HG03175 (cell line): ENCODE measurements at regions not wholly inside any gene's neighbourhood (a gene's known extent, or its start where the extent isn't known, plus 50 kb on each side); places are given as distances from the start of the nearest gene placed in this dataset.
"Not testable (repeated sequence)": the region's sequence is repeated elsewhere in the genome, so short reads cannot be mapped to it uniquely, and the experiment has no call there.

Experiments
- ATAC-seq: cut with Tn5 transposase; IDR thresholded peaks from one replicate; pipeline ENCODE4 v1.9.1; 2021; ENCODE audit warnings: mild to moderate bottlenecking, moderate library complexity; ENCODE audit not compliant: unreplicated experiment

DNA sequence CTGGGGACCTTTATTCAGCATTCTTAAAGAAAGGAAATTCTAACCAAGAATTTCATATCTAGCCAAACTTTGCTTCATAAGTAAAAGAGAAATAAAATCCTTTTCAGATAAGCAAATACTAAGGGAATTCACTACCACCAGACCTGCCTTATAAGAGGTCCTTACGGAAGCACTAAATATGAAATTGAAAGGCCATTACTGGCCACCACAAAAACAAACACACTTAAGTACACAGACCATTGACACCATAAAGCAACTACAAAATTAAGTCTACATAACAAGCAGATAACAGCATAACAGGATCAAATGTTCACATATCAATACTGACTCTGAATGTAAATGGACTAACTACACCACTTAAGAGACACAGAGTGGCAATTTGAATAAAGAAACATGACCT, 361.4 kb upstream of the POU5F2 start:
- no peak for ATAC-seq

DNA sequence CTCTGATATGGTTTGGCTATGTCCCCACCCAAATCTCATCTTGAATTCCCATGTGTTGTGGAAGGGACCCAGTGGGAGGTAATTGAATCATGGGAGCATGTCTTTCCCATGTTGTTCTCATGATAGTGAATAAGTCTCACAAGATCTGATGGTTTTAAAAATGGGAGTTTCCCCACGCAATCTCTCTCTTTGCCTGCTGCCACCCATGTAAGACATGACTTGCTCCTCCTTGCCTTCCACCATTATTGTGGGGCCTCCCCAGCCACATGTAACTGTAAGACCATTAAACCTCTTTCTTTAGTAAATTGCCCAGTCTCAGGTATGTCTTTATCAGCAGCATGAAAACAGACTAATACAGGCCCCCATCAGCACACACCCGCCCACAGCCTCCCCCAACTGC, 356.0 kb upstream of the POU5F2 start:
- ATAC-seq = not testable (repeated sequence)

DNA sequence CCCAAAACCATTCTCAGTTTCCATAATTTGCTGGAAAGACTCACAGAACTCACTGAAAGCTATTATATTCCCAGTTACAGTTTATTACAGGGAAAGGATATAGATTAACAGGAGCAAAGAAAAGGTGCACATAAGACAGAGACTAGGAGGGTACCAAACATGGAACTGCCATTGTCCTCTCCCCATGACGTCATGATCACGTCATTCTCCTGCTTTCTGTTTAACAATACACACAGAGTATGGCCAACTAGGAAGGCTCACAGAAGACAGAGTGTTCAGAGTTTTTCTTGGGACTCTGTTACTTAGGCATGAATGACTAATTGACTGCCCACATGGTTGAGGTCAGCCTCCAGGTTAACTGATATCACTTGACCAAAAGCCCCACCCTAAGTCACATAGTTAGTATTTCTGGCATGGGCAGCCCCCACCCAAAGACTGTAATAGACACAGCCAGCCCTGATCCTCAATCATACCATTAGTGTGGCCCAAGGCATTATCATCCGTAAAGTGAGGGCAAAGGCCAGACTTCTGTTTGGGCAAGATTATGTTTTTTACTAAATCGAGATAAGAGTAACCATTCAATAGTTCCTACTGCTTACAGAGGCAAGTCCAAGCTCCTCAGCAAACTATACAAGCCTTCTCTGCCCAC, 353.5 kb upstream of the POU5F2 start:
- no peak for ATAC-seq

DNA sequence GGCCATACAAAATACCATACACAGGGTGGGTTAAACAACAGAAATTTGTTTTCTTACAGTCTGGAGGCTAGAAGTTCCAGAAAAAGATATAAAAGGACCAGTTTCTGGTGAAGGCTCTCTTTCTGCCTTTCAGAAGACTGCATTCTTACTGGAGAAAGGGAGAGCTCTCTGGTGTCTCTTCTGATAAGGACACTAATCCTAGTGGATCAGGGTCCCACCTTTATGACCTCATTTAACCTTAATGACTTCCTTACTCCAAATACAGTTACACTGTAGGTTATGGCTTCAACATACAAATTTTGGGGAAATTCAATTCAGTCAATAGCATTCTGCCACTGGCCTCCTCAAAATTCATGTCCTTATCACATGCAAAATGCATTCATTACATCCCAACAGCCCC, 351.9 kb upstream of the POU5F2 start:
- no peak for ATAC-seq

DNA sequence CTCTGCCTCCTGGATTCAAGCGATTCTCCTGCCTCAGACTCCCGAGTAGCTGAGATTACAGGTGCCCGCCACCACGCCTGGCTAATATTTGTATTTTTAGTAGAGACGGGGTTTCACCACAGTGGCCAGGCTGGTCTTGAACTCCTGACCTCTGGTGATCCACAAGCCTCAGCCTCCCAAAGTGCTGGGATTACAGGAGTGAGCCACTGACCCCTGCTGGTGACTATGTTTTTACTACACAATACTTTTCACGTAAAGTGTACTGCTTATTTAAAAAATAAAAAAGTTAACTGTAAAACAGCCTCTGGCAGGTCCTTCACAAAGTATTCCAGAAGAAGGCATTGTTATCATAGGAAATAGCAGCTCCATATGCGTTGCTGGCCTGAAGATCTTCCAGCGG, 345.2 kb upstream of the POU5F2 start:
- ATAC-seq = not testable (repeated sequence)

DNA sequence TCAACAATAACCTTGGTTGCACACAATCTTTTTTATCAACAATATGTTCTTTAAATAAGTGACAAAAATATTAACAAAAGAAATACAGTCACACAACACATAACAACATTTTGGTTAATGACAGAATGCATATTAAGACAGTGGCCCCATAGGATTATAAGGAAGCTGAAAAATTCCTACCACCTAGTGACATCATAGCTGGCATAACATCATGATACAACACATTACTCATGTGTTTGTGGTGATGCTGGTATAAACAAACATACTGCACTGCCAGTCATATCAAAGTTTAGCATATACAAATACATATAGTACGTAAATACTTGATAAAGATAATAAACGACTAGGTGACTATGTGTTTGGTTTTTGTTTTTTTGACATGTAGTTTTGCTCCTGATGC, 344.8 kb upstream of the POU5F2 start:
- no peak for ATAC-seq

DNA sequence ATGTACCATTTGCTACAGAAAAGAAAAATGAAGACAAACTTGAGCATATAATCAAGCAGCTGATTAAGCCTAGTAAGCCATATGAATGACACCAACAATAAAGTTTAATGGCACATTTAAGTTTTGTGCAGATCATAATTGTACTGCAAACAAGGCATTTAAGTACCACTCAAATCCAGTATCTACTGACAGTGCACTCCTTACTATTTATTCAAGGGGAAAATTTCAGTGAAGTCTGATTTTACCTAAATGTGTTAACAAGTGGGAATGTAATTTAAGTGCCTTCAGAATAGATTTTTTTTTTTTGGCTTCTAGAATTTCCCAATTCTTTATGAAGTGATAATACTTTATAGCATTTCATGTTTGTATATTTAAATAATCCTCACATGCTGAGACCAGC, 341.0 kb upstream of the POU5F2 start:
- ATAC-seq = no peak

DNA sequence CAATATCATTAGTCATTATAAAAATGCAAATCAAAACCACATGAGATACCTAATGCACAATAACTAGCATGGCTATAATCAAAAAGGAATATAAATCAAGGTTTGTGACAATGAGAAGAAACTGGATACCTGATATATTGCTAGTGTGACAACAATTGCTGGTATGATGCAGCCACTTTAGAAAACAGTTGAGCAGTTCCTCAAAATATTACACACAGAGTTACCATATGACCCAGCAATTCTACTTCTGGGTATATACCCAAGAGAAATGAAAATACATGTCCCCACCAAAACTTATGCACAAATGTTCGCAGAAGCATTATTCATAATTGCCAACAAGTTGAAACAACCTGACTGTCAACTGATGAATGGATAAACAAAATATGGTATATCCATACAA, 339.7 kb upstream of the POU5F2 start:
- no peak for ATAC-seq

DNA sequence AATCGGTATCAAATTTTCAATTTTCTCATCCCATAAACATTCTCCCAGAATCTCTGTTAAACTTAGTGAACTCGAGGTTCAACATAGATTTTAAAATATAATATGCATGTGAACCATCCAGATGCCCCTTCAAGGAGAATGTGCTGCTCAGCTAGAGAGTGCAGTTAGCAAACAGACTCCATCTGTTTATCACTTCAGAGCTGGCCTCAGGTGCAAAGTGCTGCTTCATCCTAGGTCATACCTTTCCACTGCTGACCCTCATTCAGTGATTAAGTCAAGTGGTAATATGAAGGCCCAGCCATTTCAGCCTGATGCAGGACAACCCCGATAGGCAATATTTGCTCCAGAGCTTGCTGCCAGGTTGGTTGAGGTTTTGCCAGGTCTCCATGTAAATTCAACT, 339.0 kb upstream of the POU5F2 start:
- ATAC-seq = no peak

DNA sequence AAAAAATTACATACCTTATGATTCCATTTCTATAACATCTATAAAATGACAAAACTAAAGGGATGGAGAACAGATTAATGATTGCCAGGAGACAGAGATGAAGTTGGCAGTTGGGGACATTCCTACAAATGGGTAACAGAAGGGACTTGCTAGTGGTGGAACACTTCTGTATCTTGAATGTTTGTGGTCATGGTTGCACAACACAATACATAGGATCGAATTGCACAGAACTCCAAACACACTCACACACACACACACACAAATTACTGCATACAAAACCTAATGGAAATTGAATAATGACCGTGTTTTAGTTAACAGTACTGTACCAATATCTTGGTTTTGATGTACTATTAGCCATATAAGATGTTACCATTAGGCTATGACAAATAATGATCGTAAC, 330.7 kb upstream of the POU5F2 start:
- ATAC-seq = no peak

DNA sequence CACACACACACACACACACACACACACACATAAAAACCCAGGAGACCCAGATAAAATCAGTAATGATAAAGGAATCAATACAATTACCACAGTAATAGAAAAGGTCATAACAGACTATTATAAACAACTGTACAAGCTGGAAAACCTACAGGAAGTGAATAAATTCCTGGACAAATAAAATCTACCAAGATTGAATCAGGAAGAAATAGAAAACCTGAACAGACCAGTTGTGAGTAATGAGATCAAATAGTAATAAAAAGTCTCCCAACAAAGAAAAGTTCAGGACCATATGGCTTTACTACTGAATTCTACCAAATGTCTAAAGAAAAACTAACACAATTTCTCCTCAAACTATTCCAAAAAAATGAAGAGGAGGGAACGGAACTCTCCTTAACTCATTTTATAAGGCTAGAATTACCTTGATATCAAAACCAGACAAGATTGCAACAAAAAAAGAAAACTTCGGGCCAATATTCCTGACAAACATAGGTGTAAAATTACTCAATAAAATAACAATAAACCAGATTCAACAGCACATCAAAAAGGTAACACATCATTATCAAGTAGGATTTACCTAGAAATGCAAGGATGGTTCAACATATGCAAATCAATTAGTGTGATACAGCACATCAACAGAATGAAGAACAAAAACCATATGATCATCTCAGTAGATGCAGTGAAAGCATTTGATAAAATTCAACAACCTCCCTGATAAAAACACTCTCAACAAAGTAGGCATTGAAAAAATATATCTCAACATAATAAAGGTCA, 325.2 kb upstream of the POU5F2 start:
- no peak for ATAC-seq

DNA sequence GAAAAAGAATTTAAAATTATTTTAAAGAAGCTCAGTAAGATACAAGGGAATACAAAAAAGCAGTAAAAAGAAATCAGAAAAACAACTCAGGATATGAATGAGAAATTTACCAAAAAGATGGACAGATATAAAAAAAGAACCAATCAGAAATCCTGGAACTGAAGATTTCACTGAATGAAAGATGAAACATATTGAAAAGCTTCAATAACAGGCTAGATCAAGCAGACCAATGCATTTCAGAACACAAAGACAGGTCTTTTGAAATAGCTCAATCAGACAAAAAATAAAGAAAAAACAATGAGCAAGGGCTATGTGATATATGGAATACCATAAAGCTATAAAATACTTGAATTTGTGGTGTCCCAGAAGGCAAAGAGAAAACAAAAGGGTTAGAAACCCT, 322.6 kb upstream of the POU5F2 start:
- no peak for ATAC-seq

DNA sequence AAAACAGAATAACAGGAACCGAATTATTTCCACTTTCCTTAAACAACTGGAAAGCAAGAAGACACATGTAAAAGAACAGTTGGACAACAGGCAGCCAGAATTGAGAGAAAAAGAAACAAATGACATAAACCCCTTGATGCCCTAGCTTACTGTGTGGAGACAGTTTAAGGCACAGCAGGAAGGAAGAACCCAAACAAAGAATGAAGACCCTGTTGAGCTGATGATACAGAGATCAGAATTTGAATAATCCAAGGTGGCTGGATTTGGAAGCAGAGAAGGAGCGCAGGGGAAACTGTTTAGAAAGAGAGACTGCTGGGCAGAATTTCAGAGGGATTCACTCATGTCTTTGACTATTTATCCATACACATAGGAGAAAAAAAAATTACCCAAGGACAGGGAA, 316.3 kb upstream of the POU5F2 start:
- ATAC-seq = no peak

DNA sequence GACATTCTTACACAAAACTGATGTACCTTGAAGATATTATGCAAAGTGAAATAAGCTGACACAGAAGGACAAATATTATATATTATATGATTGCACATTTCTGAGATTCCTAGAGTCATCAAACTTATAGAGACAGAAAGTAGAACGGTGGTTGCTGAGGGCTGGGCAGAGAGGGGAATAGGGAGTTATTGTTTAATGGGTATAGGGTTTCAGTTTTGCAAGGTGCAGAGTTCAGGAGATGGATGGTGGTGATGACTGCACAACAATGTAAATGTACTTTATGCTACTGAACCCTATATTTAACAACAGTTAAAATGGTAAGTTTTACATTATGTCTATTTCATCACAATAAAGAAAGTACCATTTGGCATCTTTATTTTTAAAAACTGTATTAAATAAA, 315.8 kb upstream of the POU5F2 start:
- no peak for ATAC-seq

DNA sequence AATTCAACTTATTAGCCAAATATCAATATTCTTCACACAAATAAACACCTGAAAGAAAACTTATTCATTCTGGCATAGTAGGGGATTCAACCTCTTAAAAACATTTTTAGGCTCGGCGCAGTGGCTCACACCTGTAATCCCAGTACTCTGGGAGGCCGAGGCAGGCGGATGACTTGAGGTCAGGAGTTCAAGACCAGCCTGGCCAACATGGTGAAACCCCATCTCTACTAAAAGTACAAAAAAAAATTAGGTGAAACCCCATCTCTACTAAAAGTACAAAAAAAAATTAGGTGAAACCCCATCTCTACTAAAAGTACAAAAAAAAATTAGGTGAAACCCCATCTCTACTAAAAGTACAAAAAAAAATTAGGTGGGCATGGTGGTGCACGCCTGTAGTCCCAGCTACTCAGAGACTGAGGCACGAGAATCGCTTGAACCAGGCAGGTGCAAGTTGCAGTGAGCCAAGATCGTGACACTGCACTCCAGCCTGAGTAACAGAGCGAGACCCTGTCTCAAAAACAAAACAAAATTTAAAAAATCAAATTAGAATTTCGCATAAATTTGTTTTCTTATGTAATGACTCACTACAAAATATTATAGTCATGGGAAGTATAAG, 308.0 kb upstream of the POU5F2 start:
- ATAC-seq = not testable (repeated sequence)

DNA sequence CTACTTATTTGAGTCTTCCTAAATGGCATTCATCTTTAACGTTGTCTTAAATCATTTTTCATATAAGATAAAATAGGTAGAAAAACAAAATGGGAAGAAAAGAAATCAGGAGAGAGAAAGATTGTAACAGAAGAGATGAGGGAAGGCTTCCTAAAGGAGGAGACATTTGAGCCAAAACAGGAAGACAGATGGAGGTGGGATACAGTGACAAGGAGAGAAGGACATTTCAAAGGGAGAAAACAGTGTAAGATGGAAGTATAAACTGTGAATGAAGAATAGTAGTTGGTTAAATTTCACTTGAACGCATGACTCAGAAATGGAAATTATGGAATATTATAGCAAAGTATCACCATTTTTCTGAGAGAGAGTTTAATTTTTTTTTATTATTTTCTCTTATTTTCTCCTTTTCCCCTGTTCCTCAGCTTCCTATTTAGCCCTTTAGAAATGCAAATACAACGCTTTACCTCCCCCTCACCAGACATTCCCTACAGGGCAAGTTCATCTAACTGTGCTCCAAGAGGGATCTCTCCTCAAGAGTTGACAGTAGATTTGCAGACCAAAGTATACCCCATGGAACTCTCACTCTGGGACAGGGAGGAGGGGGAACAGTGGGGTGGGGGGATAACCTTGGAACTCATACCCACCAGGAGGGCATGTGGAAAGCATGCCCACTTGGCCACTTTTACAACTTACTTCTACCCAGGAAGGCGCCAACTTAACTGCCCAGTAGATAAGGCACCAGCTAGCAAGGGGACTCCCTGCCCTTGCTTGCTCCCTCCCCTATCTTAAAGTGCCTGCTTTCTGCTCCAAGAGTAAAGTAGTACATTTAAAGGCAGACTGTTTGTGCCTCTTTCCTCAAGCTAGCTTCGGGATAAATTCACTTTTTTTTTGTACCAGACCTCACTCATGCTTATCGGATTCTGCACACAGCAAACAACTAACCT, 304.7 kb upstream of the POU5F2 start:
- ATAC-seq = no peak

DNA sequence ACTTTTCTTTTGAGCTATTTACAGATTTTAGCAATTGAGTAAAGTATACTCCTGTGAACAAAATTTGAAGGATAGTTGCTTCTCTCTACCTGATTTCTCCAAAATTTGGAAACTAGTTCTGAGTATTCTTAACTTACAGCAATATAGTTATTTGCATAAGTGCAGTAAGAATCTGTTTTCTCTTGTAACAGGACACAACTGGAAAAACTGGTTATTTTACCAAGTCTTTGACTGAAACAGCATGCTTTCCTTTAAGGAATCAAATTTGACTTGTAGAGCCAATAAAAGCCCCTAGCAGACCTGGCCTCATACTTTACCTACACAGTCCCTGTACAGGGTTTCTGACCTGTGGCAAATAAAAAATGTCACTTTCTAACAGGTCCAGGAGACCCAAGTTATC, 301.9 kb upstream of the POU5F2 start:
- no peak for ATAC-seq

DNA sequence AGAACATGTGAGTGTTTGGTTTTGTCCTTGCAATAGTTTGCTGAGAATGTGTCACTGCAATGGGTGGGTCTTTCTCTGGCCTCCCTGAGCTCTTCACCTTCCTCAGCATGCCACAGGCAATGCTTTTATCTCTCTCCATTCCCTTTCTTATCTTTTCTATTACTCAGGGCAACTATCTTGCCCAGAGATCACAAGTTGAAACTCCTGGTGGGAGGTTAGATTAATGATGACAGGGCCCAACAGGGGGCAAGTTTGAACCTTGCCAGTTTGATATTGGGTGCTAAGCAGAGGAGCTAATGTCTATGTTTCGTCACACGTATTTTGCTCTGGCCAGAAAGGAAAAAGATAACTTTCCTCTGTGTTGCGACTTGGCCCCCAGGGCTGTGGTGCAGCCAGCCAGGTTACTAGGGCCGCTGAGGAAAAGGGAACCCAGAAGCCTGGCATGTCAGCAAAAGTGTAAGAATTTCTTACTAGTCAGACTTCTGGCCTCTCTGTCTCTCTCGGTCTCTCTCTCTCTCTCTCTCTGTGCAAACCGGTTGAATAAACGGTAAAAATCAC, 299.3 kb upstream of the POU5F2 start:
- no peak for ATAC-seq

DNA sequence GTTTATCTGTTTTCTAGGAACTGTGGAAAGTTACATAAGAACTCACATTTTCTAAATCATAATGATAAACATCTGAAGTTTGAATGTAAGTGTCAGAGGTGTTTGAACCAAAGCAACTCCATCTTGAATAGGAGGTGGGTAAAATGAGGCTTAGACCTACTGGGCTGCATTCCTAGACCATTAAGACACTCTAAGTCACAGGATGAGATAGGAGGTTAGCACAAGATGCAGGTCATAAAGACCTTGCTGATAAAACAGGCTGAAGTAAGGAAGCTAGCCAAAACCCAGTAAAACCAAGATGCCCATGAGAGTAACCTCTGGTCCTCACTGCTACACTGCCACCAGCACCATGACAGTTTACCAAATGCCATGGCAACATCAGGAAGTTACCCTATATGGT, 297.7 kb upstream of the POU5F2 start:
- no peak for ATAC-seq

DNA sequence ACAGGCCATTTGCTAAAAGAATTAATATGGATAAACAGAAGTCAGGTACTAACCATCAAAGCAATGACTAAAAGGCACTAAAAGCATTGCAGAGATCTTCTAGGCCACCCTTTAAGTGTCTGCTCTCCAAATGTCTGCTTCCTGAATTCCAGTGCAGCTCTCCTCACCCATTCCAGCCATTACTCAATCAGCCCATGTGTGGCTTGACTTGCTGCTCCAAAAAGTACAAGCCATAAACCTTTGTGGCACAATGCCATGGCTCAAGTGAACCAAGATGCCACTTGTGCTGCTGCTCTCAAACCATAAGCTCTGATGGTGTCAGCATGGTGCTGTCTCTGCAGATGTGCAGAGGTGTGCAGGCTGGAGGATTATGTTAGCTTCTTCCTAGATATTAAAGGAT, 290.2 kb upstream of the POU5F2 start:
- ATAC-seq = no peak

DNA sequence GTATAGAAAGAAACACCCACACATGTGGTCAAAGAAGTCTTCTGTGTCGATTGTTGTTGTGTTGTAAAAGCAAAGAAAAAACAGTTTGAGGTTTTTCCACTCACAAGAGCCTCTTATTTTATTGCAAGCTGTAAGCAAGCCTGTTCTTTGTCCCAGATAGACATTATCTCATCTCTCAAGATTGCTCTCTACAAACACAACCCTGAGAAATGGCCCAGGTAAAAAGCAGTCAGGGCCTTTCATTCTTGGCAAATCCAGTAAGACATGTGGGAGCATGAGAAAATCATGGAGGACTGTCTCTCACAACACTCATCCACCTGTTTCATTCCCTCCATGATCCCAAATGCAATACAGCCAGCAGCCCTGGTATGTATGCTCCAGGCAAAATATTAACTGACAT, 286.6 kb upstream of the POU5F2 start:
- ATAC-seq = no peak
